GM18873 (cell line): ENCODE measurements at regions not wholly inside any gene's neighbourhood (a gene's known extent, or its start where the extent isn't known, plus 50 kb on each side); places are given as distances from the start of the nearest gene placed in this dataset.
"Not testable (repeated sequence)": the region's sequence is repeated elsewhere in the genome, so short reads cannot be mapped to it uniquely, and the experiment has no call there.

Experiments
- ATAC-seq: cut with Tn5 transposase; IDR thresholded peaks from one replicate; pipeline ENCODE4 v1.9.1; 2021; ENCODE audit warnings: mild to moderate bottlenecking, moderate library complexity, moderate number of reproducible peaks; ENCODE audit not compliant: unreplicated experiment, low FRiP score

GRCh38 chr3:31198890-31199289, 304.4 kb upstream of the GADL1 start:
- ATAC-seq: no peak

DNA sequence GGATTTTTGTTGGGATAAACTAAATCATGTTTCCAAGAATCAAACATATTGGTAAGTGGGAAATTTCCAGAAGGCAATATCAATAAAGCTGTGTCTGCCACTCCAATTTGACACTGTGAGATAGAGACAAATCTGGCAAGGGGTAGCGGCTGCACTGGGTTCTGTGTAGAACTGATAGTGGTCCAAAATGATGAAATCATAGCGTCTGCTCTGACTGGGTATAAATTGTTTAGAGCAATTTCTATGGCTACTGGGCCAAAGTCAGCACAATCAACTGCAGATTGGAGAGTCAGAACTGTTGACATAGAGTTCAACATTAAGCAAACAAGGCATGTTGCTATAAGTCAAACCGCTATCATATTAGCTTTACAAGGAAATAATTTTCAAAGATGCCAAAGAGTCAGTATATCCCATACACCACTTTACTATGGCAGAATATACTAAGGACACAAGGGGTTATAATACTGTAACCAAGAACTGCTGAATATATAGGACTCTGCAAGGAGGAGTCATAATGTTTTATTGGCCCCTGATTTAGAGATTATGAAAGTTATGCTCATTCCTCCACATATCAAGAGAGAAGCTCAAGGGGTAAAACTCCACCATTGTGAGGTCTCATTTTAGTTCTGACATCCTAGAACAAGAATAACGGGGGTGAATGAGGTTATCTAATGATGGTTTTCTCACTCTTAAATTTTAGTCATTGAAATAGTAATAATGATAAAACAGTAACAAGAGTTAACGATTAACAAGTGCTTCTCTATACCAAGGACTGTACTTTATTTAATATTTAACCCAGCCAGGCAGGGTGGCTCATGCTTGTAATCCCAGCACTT, 309.7 kb upstream of the GADL1 start:
- ATAC-seq: no peak

- ATAC-seq: not testable (repeated sequence)
Measured at GRCh38 chr3:31204796-31205056, 310.3 kb upstream of the GADL1 start.

GRCh38 chr3:31210068-31210645, 315.7 kb upstream of the GADL1 start:
- no peak for ATAC-seq

DNA sequence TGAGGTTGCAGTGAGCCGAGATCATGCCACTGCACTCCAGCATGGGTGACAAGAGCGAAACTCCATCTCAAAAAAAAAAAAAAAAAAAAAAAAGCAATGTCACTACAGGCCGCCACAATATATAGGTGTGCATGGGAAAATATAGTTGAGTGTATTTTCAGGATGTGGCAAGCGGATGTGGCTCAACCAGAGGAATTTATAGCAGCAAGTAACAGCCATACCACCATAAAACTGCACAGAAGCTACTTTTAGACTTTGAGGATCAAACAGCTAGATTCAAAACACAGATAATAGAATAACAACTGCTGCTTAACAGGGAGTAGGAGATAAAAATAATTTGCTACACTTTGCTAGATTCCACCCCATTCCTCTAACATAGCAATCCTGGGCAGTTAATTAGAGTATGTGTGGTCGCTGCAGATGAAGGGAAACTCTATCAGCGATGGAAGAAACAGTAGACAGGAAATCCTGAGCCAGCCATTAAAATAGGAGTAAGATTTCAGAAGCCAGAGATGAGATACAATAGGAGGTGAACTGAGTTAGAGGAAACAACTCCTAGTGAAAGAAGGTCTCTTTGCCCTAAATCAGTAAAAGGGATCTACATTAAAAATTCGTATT, 318.7 kb upstream of the STT3B start:
- ATAC-seq: peak; percentile 63

GRCh38 chr3:31218082-31218481, 314.6 kb upstream of the STT3B start:
- no peak for ATAC-seq

- ATAC-seq: no peak
Measured at GRCh38 chr3:31219131-31219843, 313.4 kb upstream of the STT3B start.

DNA sequence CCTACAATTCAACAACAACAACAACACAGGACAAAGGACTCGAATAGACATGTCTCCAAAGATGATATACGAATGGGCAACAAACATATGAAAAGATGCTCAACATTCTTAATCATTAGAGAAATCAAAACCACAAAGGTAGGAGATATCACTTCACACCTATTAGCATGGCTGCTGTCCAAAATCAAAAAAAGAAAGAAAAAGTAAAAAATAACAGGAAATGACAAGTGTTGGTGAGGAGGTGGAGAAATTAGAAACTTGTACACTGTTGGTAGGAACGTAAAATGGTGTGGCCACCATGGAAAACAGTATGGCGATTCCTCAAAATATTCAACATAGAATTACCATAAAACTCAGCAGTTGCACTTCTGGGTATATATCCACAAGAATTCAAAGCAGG, 312.3 kb upstream of the STT3B start:
- no peak for ATAC-seq

DNA sequence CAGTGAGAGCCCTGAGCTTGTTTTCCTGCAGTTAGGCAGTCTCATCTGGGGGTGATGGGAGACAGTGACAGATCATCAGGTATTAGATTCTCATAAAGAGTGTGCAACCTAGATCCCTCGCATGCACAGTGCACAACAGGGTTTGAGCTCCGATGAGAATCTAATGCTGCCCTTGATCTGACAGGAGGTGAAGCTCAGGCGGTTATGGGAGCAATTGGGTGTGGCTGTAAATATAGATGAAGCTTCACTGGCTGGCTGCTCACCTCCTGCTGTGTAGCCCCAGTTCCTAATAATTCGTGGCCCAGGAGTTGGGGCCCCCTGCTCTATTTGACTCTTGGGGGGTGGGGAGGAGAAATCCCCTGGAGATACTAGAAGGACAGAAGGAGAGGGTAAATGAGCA, 309.4 kb upstream of the STT3B start:
- no peak for ATAC-seq

DNA sequence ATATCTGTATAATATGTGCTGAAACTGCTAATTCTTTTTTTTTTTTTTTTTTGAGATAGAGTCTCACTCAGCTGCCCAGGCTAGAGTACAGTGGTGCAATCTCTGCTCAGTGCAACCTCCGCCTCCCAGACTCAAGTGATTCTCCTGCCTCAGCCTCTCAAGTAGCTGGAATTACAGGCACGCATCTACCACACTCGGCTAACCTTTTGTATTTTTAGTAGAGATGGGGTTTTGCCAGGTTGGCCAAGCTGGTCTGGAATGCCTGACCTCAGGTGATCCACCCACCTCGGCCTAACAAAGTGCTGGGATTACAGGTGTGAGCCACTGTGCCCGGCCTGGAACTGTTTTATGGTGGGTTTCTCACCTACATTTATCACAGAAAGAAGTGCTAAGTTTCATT, 307.8 kb upstream of the STT3B start:
- no peak for ATAC-seq

DNA sequence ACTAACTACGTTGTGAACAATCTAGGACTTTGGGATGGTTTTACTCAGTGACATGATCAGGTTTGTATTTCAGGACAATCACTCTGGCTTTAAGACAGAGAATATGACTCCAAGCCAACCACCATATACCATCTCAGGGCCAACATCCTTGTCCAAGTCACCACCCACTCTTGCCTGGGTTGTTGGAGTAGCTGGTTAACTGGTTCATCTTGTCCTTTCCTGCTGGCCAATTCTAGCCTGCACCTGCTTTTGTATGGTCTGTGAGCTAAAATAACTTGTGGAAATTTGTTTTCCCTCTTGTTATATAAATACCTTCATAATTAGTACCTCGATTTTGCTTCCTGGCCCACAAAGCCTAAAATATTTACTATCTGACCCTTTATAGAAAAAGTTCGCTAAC, 306.8 kb upstream of the STT3B start:
- ATAC-seq: no peak

GRCh38 chr3:31226346-31226745, 306.4 kb upstream of the STT3B start:
- peak; percentile 37 for ATAC-seq

- ATAC-seq: no peak
Measured at GRCh38 chr3:31227131-31227562, 305.6 kb upstream of the STT3B start.

GRCh38 chr3:31230425-31231223, 302.1 kb upstream of the STT3B start:
- ATAC-seq: no peak

DNA sequence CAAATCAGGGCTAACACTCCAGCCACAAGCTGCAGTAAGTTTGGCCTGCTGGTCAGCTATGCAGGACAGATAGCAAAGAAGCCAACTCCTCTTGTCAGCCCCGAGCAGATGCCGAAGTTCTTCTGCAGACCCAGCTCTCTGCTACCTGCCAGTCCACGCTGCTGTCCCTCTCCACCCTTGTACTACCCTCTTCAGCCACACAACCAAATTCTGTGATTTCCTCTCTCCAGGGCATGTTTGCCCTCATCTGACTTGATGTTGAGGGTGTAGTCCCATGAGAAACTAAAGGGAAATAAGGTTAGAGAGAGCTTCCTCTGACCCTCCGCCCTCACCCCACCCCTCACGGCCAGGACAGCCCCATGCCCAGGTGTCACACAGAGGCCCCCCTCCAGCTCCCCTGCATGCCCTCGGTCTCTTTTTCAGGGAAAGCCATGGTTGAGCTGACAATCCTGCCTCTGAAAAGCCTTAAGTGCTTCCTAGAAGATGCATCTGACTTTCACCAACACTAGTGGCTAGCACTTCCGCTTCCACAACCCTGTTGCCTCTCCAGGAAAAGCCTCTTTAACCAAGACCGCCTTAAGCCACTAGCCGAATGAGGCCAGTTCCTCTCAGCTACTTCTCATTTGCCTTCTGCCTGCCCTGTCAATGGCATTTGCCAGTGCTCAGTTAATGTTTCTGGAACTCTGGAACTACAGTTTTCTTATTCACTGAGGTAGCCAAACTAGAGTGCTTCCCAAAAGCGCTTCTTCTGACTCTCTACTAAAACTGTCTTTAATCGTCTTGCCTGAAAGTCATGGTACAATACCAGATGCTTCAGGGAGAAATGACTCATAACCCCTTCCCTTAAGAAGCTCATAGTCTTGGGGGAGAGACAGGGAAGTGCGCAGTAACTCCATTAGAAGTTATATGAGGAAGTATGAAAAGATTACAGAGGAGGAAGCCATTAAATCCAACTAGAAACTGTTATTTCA, 300.4 kb upstream of the STT3B start:
- ATAC-seq: peak; percentile 40

DNA sequence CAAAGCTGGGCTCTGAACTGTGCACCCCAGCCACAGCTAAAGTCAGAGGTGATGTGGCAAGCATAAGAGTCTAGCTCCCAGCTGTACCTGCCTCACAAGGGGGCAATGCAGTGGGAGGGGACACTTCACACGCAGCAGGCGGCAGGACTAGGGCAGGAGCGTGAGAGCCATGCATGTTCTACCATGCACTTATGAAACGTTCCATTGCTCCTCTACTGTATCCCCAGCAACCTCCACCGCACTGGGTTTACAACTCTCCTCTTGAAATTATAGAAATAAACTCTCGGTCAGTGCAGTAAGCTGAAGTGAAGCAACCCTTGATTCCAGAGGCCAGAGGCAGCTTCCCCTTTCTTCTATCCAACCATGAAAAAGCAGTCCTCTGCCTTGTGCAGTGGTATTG, 298.6 kb upstream of the STT3B start:
- no peak for ATAC-seq

- ATAC-seq: no peak
Measured at GRCh38 chr3:31235062-31235700, 297.5 kb upstream of the STT3B start.

DNA sequence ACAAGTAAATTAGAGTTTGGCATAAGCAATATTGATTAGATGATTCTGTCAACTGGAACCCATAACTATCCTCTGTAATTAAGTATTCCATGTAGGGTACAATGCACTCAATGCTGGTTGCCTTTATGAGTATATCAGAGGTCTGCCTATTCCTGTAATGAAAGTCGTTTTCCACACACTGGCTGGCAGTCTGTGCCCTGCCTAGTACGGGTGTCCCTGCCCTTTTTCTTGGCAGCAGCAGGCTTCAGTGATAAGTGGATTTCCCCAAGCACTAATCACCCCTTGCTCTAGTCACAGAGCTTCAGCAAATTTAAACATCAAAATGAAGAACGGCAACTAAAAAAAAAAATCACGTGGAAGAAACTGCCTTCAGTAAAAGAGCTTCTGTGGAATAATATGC, 294.8 kb upstream of the STT3B start:
- ATAC-seq: no peak

DNA sequence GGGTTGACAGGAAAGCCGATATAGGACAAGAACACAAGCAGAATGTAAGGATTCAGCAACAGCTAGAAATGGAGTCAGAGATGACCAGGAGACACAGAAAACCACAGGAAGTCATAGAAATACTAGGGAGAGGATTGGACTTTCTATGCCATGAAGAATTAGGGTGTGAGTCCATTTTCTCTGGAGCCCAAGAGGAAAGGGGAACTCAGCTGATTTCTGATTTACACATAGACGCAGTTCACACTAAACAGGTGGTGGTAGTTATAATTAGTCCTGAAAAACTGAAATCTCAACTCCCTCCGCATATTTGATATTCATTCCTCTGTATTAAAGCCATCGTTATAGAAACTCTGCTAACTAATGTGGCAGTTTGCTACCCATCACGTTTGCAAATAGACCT, 292.7 kb upstream of the STT3B start:
- ATAC-seq: no peak
